A549 (cell line): ENCODE measurements at regions not wholly inside any gene's neighbourhood (a gene's known extent, or its start where the extent isn't known, plus 50 kb on each side); places are given as distances from the start of the nearest gene placed in this dataset.

ENCODE experiments used
- ATAC-seq, 2 experiments: fragments of 200-7000 bp in 1 of 2; fragments of >200 bp in 1 of 2; cut with Nextera tagmentation in 1 of 2; cut with Tn5 transposase in 1 of 2; 3 replicates each; pipeline versions ENCODE4 v1.8.0 to v1.9.1; 2018 to 2020; ENCODE audit warnings: mild to moderate bottlenecking in 1 of 2, moderate library complexity in 1 of 2
- CTCF ChIA-PET: fragments of 300-600 bp; sonication (Branson Sonifier 250); formaldehyde crosslinking; extraction: SDS; loops from one replicate; lab custom pipeline; 2021; ENCODE audit warnings: antibody characterized with exemption, inconsistent platforms; lab: Yijun Ruan, JAX
- POLR2A ChIA-PET: fragments of 350-600 bp; formaldehyde crosslinking; extraction: SDS; loops from one replicate; lab custom pipeline; 2021; ENCODE audit warnings: antibody characterized with exemption, inconsistent platforms; lab: Yijun Ruan, JAX
- DNase-seq, 2 experiments: peaks; one replicate each; pipeline versions ENCODE4 v3.0.0 to v3.0.0-alpha.2; 2011 to 2016; ENCODE audit warnings: low read depth in 1 of 2, low spot score in 1 of 2
- FAIRE-seq: peaks from 2 replicates; lab custom pipeline; 2011; peaks lifted over from hg19 to GRCh38; lab: Jason Lieb, UNC
- H3K27ac ChIP-seq, 2 experiments: fragments of >200 bp; sonication (Bioruptor Twin); formaldehyde crosslinking; 3 replicates each; pipeline ENCODE4 v1.5.1; 2016 to 2017
- H3K4me1 ChIP-seq: fragments of >200 bp; sonication (Bioruptor Twin); formaldehyde crosslinking; 3 replicates; pipeline ENCODE4 v1.6.1; 2016
- H3K4me2 ChIP-seq: fragments of >200 bp; sonication (Bioruptor Twin); formaldehyde crosslinking; 3 replicates; pipeline ENCODE4 v1.6.1; 2016
- H3K4me3 ChIP-seq: fragments of >200 bp; sonication (Bioruptor Twin); formaldehyde crosslinking; 3 replicates; pipeline ENCODE4 v1.5.1; 2016
- H3K9me3 ChIP-seq: fragments of >200 bp; sonication (Bioruptor Twin); formaldehyde crosslinking; 3 replicates; pipeline ENCODE4 v1.6.1; 2016
- CBX2 ChIP-seq: fragments of 200-600 bp; sonication (generic); IDR thresholded peaks from 2 replicates; pipeline ENCODE4 v1.6.1; 2016; ENCODE audit warnings: low read depth, mild to moderate bottlenecking, borderline replicate concordance
- CBX8 ChIP-seq: fragments of 200-600 bp; sonication (generic); IDR thresholded peaks from 2 replicates; pipeline ENCODE4 v1.6.1; 2016
- CHD4 ChIP-seq: fragments of 200-600 bp; sonication (generic); IDR thresholded peaks from 2 replicates; pipeline ENCODE4 v1.6.1; 2016; ENCODE audit warnings: antibody characterized with exemption, mild to moderate bottlenecking, borderline replicate concordance
- CTCF ChIP-seq: fragments of >200 bp; sonication (Bioruptor Twin); formaldehyde crosslinking; IDR thresholded peaks from 3 replicates; pipeline ENCODE4 v1.5.1; 2016
- EHMT2 ChIP-seq: fragments of 200-600 bp; sonication (generic); IDR thresholded peaks from 2 replicates; pipeline ENCODE4 v1.6.1; 2016; ENCODE audit warnings: antibody characterized with exemption, low read depth, mild to moderate bottlenecking, moderate library complexity
- EP300 ChIP-seq, 2 experiments: fragments of >200 bp; sonication (Bioruptor Twin); formaldehyde crosslinking; IDR thresholded peaks; 2 replicates in 1 of 2; 3 replicates in 1 of 2; pipeline ENCODE4 v1.6.1; 2016 to 2017
- ESRRA ChIP-seq: fragments of 150-350 bp; IDR thresholded peaks from 2 replicates; pipeline ENCODE4 v1.6.1; 2014; ENCODE audit warnings: mild to moderate bottlenecking, low read length, borderline replicate concordance
- FOSB ChIP-seq: fragments of 250-450 bp; sonication (Bioruptor Pico); IDR thresholded peaks from 2 replicates; pipeline ENCODE4 v1.5.0; 2020; ENCODE audit warnings: mild to moderate bottlenecking, moderate library complexity
- FOXS1 ChIP-seq: fragments of 250-450 bp; sonication (Bioruptor Pico); IDR thresholded peaks from 2 replicates; pipeline ENCODE4 v1.5.0; 2020; ENCODE audit warnings: mild to moderate bottlenecking, moderate library complexity
- HOXB13 ChIP-seq: fragments of 250-450 bp; sonication (Bioruptor Pico); IDR thresholded peaks from 2 replicates; pipeline ENCODE4 v1.5.0; 2020; ENCODE audit warnings: low read depth, mild to moderate bottlenecking, moderate library complexity
- JUNB ChIP-seq: fragments of >200 bp; sonication (Bioruptor Twin); formaldehyde crosslinking; IDR thresholded peaks from 2 replicates; pipeline ENCODE4 v1.6.1; 2016
- KDM1A ChIP-seq: fragments of 200-600 bp; sonication (generic); IDR thresholded peaks from 2 replicates; pipeline ENCODE4 v1.6.1; 2016; ENCODE audit warnings: low read depth, mild to moderate bottlenecking
- MAFK ChIP-seq: fragments of 450-650 bp; IDR thresholded peaks from 2 replicates; pipeline ENCODE4 v1.6.1; 2014; ENCODE audit not compliant: partially characterized antibody
- NPAS2 ChIP-seq: fragments of 250-450 bp; sonication (Bioruptor Pico); IDR thresholded peaks from 2 replicates; pipeline ENCODE4 v1.8.0; 2022; ENCODE audit warnings: mild to moderate bottlenecking, moderate library complexity, borderline replicate concordance
- NR3C1 ChIP-seq: fragments of >200 bp; sonication (Bioruptor Twin); formaldehyde crosslinking; IDR thresholded peaks from 3 replicates; pipeline ENCODE4 v1.6.1; 2017
- POLR2A ChIP-seq: IDR thresholded peaks from 2 replicates; pipeline ENCODE4 v1.6.1; 2012; ENCODE audit warnings: mild to moderate bottlenecking, low read length
- SMC3 ChIP-seq: fragments of >200 bp; sonication (Bioruptor Twin); formaldehyde crosslinking; IDR thresholded peaks from 3 replicates; pipeline ENCODE4 v1.6.1; 2018; ENCODE audit warnings: inconsistent platforms
- SREBF2 ChIP-seq: fragments of 450-650 bp; IDR thresholded peaks from 2 replicates; pipeline ENCODE4 v1.6.1; 2014; ENCODE audit warnings: mild to moderate bottlenecking, moderate library complexity
- TFCP2L1 ChIP-seq: fragments of 250-450 bp; sonication (Bioruptor Pico); IDR thresholded peaks from 2 replicates; pipeline ENCODE4 v1.5.0; 2021; ENCODE audit warnings: mild to moderate bottlenecking
- USF2 ChIP-seq: fragments of 450-650 bp; IDR thresholded peaks from 2 replicates; pipeline ENCODE4 v1.6.1; 2014; ENCODE audit warnings: antibody characterized with exemption
- WGBS: methylation state at CpG from one replicate; pipeline ENCODE4 v1.1.6; 2017; ENCODE audit errors: missing lambda C conversion rate; 5-methylcytosine and 5-hydroxymethylcytosine counted together
- TF ChIP-seq, protein P1 (sequence below): fragments of 200-600 bp; sonication (generic); IDR thresholded peaks from 2 replicates; pipeline ENCODE4 v1.6.1; 2016; ENCODE audit warnings: antibody characterized with exemption, mild to moderate bottlenecking, moderate library complexity
- TF ChIP-seq, protein P2 (sequence below): IDR thresholded peaks from 2 replicates; pipeline ENCODE4 v1.6.1; 2012
- TF ChIP-seq, protein P3 (sequence below): fragments of >200 bp; sonication (Bioruptor Twin); formaldehyde crosslinking; IDR thresholded peaks from 3 replicates; pipeline ENCODE4 v1.6.1; 2016

DNA sequence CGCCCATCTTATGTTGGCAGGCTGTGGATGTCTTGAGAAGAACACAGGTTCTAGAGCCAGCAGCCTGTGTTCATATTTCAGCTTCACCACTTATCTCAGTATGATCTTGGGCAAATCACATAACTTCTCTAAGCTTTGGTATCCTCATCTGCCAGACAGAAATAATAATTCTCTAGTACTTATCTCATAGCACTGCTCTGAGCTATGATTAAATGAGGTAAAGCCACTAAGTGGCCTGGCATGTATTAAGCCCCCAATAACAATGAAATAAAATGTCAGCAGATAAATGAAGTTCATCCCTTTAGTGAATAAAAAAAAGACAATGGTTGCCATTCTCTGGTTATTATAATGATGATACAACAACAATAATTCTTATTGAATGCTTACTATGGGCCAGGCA lies 104.9 kb upstream of the EEA1 start (continued):
- TF ChIP-seq, protein P1, sequence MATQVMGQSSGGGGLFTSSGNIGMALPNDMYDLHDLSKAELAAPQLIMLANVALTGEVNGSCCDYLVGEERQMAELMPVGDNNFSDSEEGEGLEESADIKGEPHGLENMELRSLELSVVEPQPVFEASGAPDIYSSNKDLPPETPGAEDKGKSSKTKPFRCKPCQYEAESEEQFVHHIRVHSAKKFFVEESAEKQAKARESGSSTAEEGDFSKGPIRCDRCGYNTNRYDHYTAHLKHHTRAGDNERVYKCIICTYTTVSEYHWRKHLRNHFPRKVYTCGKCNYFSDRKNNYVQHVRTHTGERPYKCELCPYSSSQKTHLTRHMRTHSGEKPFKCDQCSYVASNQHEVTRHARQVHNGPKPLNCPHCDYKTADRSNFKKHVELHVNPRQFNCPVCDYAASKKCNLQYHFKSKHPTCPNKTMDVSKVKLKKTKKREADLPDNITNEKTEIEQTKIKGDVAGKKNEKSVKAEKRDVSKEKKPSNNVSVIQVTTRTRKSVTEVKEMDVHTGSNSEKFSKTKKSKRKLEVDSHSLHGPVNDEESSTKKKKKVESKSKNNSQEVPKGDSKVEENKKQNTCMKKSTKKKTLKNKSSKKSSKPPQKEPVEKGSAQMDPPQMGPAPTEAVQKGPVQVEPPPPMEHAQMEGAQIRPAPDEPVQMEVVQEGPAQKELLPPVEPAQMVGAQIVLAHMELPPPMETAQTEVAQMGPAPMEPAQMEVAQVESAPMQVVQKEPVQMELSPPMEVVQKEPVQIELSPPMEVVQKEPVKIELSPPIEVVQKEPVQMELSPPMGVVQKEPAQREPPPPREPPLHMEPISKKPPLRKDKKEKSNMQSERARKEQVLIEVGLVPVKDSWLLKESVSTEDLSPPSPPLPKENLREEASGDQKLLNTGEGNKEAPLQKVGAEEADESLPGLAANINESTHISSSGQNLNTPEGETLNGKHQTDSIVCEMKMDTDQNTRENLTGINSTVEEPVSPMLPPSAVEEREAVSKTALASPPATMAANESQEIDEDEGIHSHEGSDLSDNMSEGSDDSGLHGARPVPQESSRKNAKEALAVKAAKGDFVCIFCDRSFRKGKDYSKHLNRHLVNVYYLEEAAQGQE, result no peak
- TF ChIP-seq EHMT2 (no peak), TFCP2L1 (CRISPR knock-in tag) (no peak), FOXS1 (no peak), JUNB (no peak), HOXB13 (no peak)
- TF ChIP-seq, protein P2, sequence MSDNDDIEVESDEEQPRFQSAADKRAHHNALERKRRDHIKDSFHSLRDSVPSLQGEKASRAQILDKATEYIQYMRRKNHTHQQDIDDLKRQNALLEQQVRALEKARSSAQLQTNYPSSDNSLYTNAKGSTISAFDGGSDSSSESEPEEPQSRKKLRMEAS, result no peak

DNA sequence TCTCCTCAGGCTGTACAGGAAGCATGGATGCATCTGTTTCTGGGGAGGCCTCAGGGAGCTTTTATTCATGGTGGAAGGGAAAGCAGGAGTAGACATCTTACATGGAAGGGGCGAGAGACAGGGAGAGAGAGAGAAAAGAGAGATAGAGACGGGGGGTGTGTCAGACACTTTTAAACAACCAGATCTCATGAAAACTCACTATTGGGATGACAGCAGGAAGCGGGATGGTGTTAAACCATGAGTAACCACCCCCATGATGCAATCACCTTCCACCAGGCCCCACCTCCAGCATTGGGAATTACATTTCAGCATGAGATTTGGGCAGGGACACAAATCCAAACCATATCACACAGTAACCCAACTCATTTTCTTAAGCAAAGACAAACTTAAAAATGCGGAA lies 110.0 kb upstream of the EEA1 start:
- H3K4me3 ChIP-seq, result no peak overlapping the region
- TF ChIP-seq JUNB (no peak), MAFK (no peak), HOXB13 (no peak), FOSB (CRISPR knock-in tag) (no peak), CBX2 (no peak), SREBF2 (no peak), CTCF (no peak), ESRRA (no peak), CHD4 (no peak), POLR2A (no peak), NR3C1 (no peak), CBX8 (no peak), FOXS1 (no peak), USF2 (no peak), KDM1A (no peak), EP300 (IDR thresholded peaks at IDR 0.05) (no peak), SMC3 (no peak), NPAS2 (CRISPR knock-in tag) (no peak)
- TF ChIP-seq, protein P3, sequence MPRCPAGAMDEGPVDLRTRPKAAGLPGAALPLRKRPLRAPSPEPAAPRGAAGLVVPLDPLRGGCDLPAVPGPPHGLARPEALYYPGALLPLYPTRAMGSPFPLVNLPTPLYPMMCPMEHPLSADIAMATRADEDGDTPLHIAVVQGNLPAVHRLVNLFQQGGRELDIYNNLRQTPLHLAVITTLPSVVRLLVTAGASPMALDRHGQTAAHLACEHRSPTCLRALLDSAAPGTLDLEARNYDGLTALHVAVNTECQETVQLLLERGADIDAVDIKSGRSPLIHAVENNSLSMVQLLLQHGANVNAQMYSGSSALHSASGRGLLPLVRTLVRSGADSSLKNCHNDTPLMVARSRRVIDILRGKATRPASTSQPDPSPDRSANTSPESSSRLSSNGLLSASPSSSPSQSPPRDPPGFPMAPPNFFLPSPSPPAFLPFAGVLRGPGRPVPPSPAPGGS, result no peak
- TF ChIP-seq, protein P1, result no peak
- H3K27ac ChIP-seq, result no peak overlapping the region
- FAIRE-seq (no peak), DNase-seq (no peak), ATAC-seq (no peak)
- 66% methylated on average over 4 of the region's 4 CpGs for WGBS
- CTCF ChIA-PET, result interaction anchor here (2.4 kb wide), 1 partner anchor 52 kb away, joined by 7 read pairs; no protein-coding TSS in a partner anchor
- POLR2A ChIA-PET, result no interaction called here
- no peak overlapping the region for H3K4me2 ChIP-seq
- no peaks in the 10 kb centered on the region for H3K4me1 ChIP-seq
- H3K9me3 ChIP-seq, result no peaks in the 10 kb centered on the region
